Right lobe of liver (tissue), 6 donors: ENCODE measurements at regions not wholly inside any gene's neighbourhood (a gene's known extent, or its start where the extent isn't known, plus 50 kb on each side); places are given as distances from the start of the nearest gene placed in this dataset.

ENCODE experiments used
- ATAC-seq, 4 donors: fragments of 200-7000 bp; cut with Tn5 transposase; one replicate each; pipeline ENCODE4 v1.9.1; 2020; ENCODE audit warnings: mild to moderate bottlenecking in 4 of 4, moderate library complexity in 4 of 4
- DNase-seq, 3 donors: peaks; one replicate each; pipeline ENCODE4 v3.0.0-alpha.2; 2020
- H3K27ac ChIP-seq, 3 donors: fragments of 200-600 bp; one replicate each; pipeline ENCODE4 v1.8.0; 2022
- H3K27me3 ChIP-seq, 2 donors: fragments of 200-600 bp; one replicate each; pipeline ENCODE4 v1.8.0; 2022
- H3K36me3 ChIP-seq, 4 donors: fragments of 200-600 bp; sonication (generic) in 1 of 4; one replicate each; pipeline versions ENCODE4 v1.5.1 to v1.8.0; 2017 to 2022; ENCODE audit warnings: control low read depth in 1 of 4
- H3K4me1 ChIP-seq, 4 donors: fragments of 200-600 bp; sonication (generic) in 1 of 4; one replicate each; pipeline versions ENCODE4 v1.5.1 to v1.8.0; 2017 to 2022; ENCODE audit warnings: control low read depth in 1 of 4
- H3K4me3 ChIP-seq, 3 donors: fragments of 200-600 bp; one replicate each; pipeline ENCODE4 v1.8.0; 2022
- H3K9me3 ChIP-seq, 4 donors: fragments of 200-600 bp; sonication (generic) in 1 of 4; one replicate each; pipeline versions ENCODE4 v1.5.1 to v1.8.0; 2017 to 2022; ENCODE audit warnings: control low read depth in 1 of 4
- CTCF ChIP-seq, 4 donors: fragments of 200-600 bp in 3 of 4; fragments of 450-650 bp in 1 of 4; IDR thresholded peaks; one replicate each; pipeline versions ENCODE4 v1.5.1 to v1.8.0; 2016 to 2022; ENCODE audit warnings: antibody characterized with exemption in 4 of 4, mild to moderate bottlenecking in 2 of 4
- POLR2A ChIP-seq: fragments of 450-650 bp; IDR thresholded peaks from one replicate; pipeline ENCODE4 v1.6.1; 2017; ENCODE audit warnings: antibody characterized with exemption, mild to moderate bottlenecking
- WGBS: methylation state at CpG from one replicate; pipeline ENCODE4 v1.1.6; 2018; ENCODE audit warnings: low coverage, low lambda C conversion rate; ENCODE audit not compliant: insufficient coverage; ENCODE audit errors: missing lambda C conversion rate; 5-methylcytosine and 5-hydroxymethylcytosine counted together
- intact Hi-C, 2 donors: fragments of 100-400 bp; cut with DNase I; formaldehyde crosslinking; loops; one replicate each; pipeline versions ENCODE4 v1.11.2 to v1.14.1; 2022
- donor health status: DM: no; HTN: yes; CAD: no.
- donor health status: DM: no; HTN: no; CAD: no.
- donor health status: DM: no; HTN: no; CAD: no.
- donor health status: DM: no; HTN: yes; CAD: no.
- donor health status: DM: no; HTN: yes; CAD: no.

GRCh38 chr2:122251158-122251557, 495.7 kb downstream of the TSN start:
- Histone ChIP-seq H3K9me3 (no peaks in the 10 kb centered on the region), H3K27ac (no peak overlapping the region), H3K36me3 (no peaks in the 10 kb centered on the region), H3K4me1 (no peaks in the 10 kb centered on the region), H3K27me3 (no peaks in the 10 kb centered on the region), H3K4me3 (no peak overlapping the region)
- ATAC-seq = no peak
- no peak for DNase-seq
- TF ChIP-seq CTCF (IDR thresholded peaks at IDR 0.05) (no peak), POLR2A (no peak)
- intact Hi-C loops = no loop called here
- WGBS = 83% methylated on average over 1 of the region's 1 CpG

DNA sequence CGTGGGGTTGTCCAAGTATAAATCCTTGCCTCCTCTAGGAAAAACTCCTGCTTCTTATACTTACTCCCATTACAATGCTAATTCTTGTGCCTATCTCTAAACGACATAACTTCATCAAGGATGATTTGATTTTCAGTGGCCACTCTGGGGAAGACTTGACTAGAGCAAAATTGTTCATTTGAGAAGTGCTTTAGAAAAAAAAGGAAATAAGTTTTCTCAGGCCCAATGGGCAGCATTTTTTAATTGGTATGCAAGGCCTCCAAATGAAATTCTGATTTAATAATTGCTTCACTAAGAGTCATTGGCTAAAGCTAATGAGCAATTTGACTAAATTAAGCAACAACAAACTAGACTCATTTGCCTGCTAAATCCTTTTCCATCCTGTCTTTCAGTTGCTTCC, 496.1 kb downstream of the TSN start:
- Histone ChIP-seq H3K4me3 (no peak overlapping the region), H3K27ac (no peak overlapping the region), H3K9me3 (no peaks in the 10 kb centered on the region), H3K4me1 (no peaks in the 10 kb centered on the region), H3K36me3 (no peaks in the 10 kb centered on the region), H3K27me3 (no peaks in the 10 kb centered on the region)
- TF ChIP-seq POLR2A = no peak
- no peak for TF ChIP-seq CTCF (IDR thresholded peaks at IDR 0.05)
- ATAC-seq (no peak), DNase-seq (no peak)
- WGBS = 34% methylated on average over 2 of the region's 2 CpGs
- intact Hi-C loops = no loop called here

DNA sequence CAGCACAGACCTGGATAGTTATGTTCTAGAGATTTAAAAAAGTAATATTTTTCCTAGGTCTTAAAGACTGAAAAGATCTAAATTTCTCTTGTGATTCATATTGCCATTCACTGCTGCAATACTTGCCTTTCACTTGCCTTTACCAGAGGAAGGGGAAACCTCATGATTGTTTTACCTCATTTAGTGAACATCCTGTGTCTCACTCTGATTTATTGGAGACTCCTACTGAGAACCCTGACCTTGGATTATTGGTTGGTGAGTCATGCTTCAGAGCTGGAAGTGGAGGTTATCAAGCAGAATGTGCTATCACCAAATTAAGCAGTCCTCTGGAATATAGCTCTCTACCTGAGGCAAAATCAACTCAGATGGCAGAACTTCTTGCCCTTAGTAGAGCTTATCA, 500.5 kb downstream of the TSN start:
- DNase-seq (no peak), ATAC-seq (no peak)
- Histone ChIP-seq H3K27me3 (no peaks in the 10 kb centered on the region), H3K9me3 (no peaks in the 10 kb centered on the region), H3K4me1 (no peaks in the 10 kb centered on the region), H3K4me3 (no peak overlapping the region), H3K27ac (no peak overlapping the region), H3K36me3 (no peaks in the 10 kb centered on the region)
- TF ChIP-seq CTCF (IDR thresholded peaks at IDR 0.05) = no peak
- intact Hi-C loops = no loop called here

GRCh38 chr2:122261911-122262310, 506.5 kb downstream of the TSN start:
- WGBS = 41% methylated on average over 2 of the region's 2 CpGs
- ATAC-seq (no peak), DNase-seq (no peak)

More at GRCh38 chr2:122261911-122262310, 506.5 kb downstream of the TSN start:
- no peak overlapping the region for H3K27ac ChIP-seq
- H3K27me3 ChIP-seq = no peaks in the 10 kb centered on the region
- no peak overlapping the region for H3K4me3 ChIP-seq
- H3K9me3 ChIP-seq = no peaks in the 10 kb centered on the region
- H3K4me1 ChIP-seq = no peaks in the 10 kb centered on the region
- TF ChIP-seq POLR2A (no peak), CTCF (IDR thresholded peaks at IDR 0.05) (no peak)
- intact Hi-C loops = no loop called here
- no peaks in the 10 kb centered on the region for H3K36me3 ChIP-seq
